Astrocyte (in vitro differentiated cells and primary cell): ENCODE measurements at regions not wholly inside any gene's neighbourhood (a gene's known extent, or its start where the extent isn't known, plus 50 kb on each side); places are given as distances from the start of the nearest gene placed in this dataset.

ENCODE experiments used
- DNase-seq: peaks from one replicate; pipeline ENCODE4 v3.0.0-alpha.2; 2010; ENCODE audit warnings: low read depth
- FAIRE-seq: peaks from 2 replicates; lab custom pipeline; 2011; peaks lifted over from hg19 to GRCh38; lab: Jason Lieb, UNC
- H2AFZ ChIP-seq: 2 replicates; pipeline ENCODE4 v1.6.0; 2012; ENCODE audit warnings: low read depth, low read length, inconsistent platforms
- H3K27ac ChIP-seq: 2 replicates; pipeline ENCODE4 v1.5.1; 2011; ENCODE audit warnings: low read depth, low read length, inconsistent platforms
- H3K27me3 ChIP-seq: 2 replicates; pipeline ENCODE4 v1.6.0; 2011; ENCODE audit warnings: low read length, inconsistent platforms; ENCODE audit not compliant: insufficient read depth
- H3K36me3 ChIP-seq: 2 replicates; pipeline ENCODE4 v1.5.1; 2011; ENCODE audit warnings: low read length, inconsistent platforms; ENCODE audit not compliant: insufficient read depth
- H3K4me1 ChIP-seq: 2 replicates; pipeline ENCODE4 v1.5.1; 2011; ENCODE audit warnings: low read length, inconsistent platforms; ENCODE audit not compliant: insufficient read depth
- H3K4me2 ChIP-seq: 2 replicates; pipeline ENCODE4 v1.6.0; 2012; ENCODE audit warnings: low read length, inconsistent platforms
- H3K4me3 ChIP-seq: 2 replicates; pipeline ENCODE4 v1.5.1; 2011; ENCODE audit warnings: low read depth, mild to moderate bottlenecking, low read length, inconsistent platforms; ENCODE audit not compliant: insufficient read depth
- H3K79me2 ChIP-seq: 2 replicates; pipeline ENCODE4 v1.6.0; 2012; ENCODE audit warnings: mild to moderate bottlenecking, low read length, inconsistent platforms; ENCODE audit not compliant: insufficient read depth
- H3K9ac ChIP-seq: 2 replicates; pipeline ENCODE4 v1.6.0; 2012; ENCODE audit warnings: mild to moderate bottlenecking, low read length, inconsistent platforms
- H3K9me3 ChIP-seq: 2 replicates; pipeline ENCODE4 v1.5.1; 2012; ENCODE audit warnings: low read depth, mild to moderate bottlenecking, low read length, inconsistent platforms; ENCODE audit not compliant: insufficient read depth
- H4K20me1 ChIP-seq: 2 replicates; pipeline ENCODE4 v1.6.0; 2012; ENCODE audit warnings: low read length, inconsistent platforms; ENCODE audit not compliant: insufficient read depth
- H3K27ac Mint-ChIP-seq: one replicate; pipeline ENCODE4 v1.8.0; 2021; ENCODE audit warnings: mild to moderate bottlenecking, mixed read lengths; ENCODE audit not compliant: unreplicated experiment
- H3K27me3 Mint-ChIP-seq: one replicate; pipeline ENCODE4 v1.8.0; 2021; ENCODE audit warnings: low read depth, mixed read lengths; ENCODE audit not compliant: unreplicated experiment
- H3K36me3 Mint-ChIP-seq: one replicate; pipeline ENCODE4 v1.8.0; 2021; ENCODE audit warnings: low read depth, mixed read lengths; ENCODE audit not compliant: unreplicated experiment
- H3K4me1 Mint-ChIP-seq: one replicate; pipeline ENCODE4 v1.8.0; 2021; ENCODE audit warnings: low read depth, mixed read lengths; ENCODE audit not compliant: unreplicated experiment
- H3K4me3 Mint-ChIP-seq: one replicate; pipeline ENCODE4 v1.8.0; 2021; ENCODE audit warnings: mild to moderate bottlenecking, moderate library complexity, mixed read lengths; ENCODE audit not compliant: unreplicated experiment
- H3K9me3 Mint-ChIP-seq: one replicate; pipeline ENCODE4 v1.8.0; 2021; ENCODE audit warnings: mild to moderate bottlenecking, mixed read lengths; ENCODE audit not compliant: unreplicated experiment
- CTCF ChIP-seq: IDR thresholded peaks from 2 replicates; pipeline ENCODE4 v1.5.1; 2011; ENCODE audit warnings: low read depth, mild to moderate bottlenecking, inconsistent platforms, low read length, moderate library complexity; ENCODE audit not compliant: insufficient read depth
- EZH2 ChIP-seq: IDR thresholded peaks from 2 replicates; pipeline ENCODE4 v1.6.1; 2012; ENCODE audit warnings: mild to moderate bottlenecking, low read length, inconsistent platforms; ENCODE audit not compliant: insufficient read depth

GRCh38 chr3:83230376-83230775 lies 1468.9 kb upstream of the GBE1 start:
- Histone ChIP-seq H3K9ac (no peak overlapping the region), H3K79me2 (no peaks in the 10 kb centered on the region), H3K4me2 (no peak overlapping the region), H3K4me3 (no peak overlapping the region), H3K27ac (no peak overlapping the region), H3K27me3 (no peaks in the 10 kb centered on the region), H3K36me3 (no peaks in the 10 kb centered on the region), H2AFZ (no peak overlapping the region), H3K9me3 (no peaks in the 10 kb centered on the region), H4K20me1 (no peaks in the 10 kb centered on the region), H3K4me1 (no peaks in the 10 kb centered on the region)
- DNase-seq (no peak), FAIRE-seq (no peak)
- H3K9me3 Mint-ChIP-seq = no peaks in the 10 kb centered on the region
- no peaks in the 10 kb centered on the region for H3K27me3 Mint-ChIP-seq
- H3K4me1 Mint-ChIP-seq = no peaks in the 10 kb centered on the region
- H3K36me3 Mint-ChIP-seq = no peaks in the 10 kb centered on the region
- H3K27ac Mint-ChIP-seq = no peak overlapping the region
- TF ChIP-seq EZH2 (no peak), CTCF (no peak)
- H3K4me3 Mint-ChIP-seq = no peak overlapping the region

- Histone ChIP-seq H3K4me3 (no peak overlapping the region), H3K79me2 (no peaks in the 10 kb centered on the region), H3K9me3 (no peaks in the 10 kb centered on the region), H4K20me1 (no peaks in the 10 kb centered on the region), H2AFZ (no peak overlapping the region), H3K4me2 (no peak overlapping the region), H3K4me1 (no peaks in the 10 kb centered on the region), H3K27me3 (no peaks in the 10 kb centered on the region), H3K9ac (no peak overlapping the region), H3K36me3 (no peaks in the 10 kb centered on the region), H3K27ac (no peak overlapping the region)
- H3K27ac Mint-ChIP-seq = no peak overlapping the region
- H3K4me1 Mint-ChIP-seq = peaks cover 4% of the 10 kb centered on the region
- TF ChIP-seq CTCF = no peak
- no peak for TF ChIP-seq EZH2
- DNase-seq (peak; percentile 61), FAIRE-seq (no peak)
- H3K9me3 Mint-ChIP-seq = no peaks in the 10 kb centered on the region
- H3K4me3 Mint-ChIP-seq = no peak overlapping the region
- H3K36me3 Mint-ChIP-seq = no peaks in the 10 kb centered on the region
- H3K27me3 Mint-ChIP-seq = no peaks in the 10 kb centered on the region
These were observed 1465.3 kb upstream of the GBE1 start for GRCh38 chr3:83226751-83227150.

- Histone ChIP-seq H3K4me3 (no peak overlapping the region), H3K4me1 (no peaks in the 10 kb centered on the region), H3K36me3 (no peaks in the 10 kb centered on the region), H3K9me3 (no peaks in the 10 kb centered on the region), H3K27ac (no peak overlapping the region), H3K27me3 (no peaks in the 10 kb centered on the region), H2AFZ (no peak overlapping the region), H4K20me1 (no peaks in the 10 kb centered on the region), H3K4me2 (peak overlapping the region; percentile 32), H3K9ac (no peak overlapping the region), H3K79me2 (no peaks in the 10 kb centered on the region)
- no peaks in the 10 kb centered on the region for H3K27me3 Mint-ChIP-seq
- H3K27ac Mint-ChIP-seq = no peak overlapping the region
- no peaks in the 10 kb centered on the region for H3K36me3 Mint-ChIP-seq
- H3K9me3 Mint-ChIP-seq = no peaks in the 10 kb centered on the region
- FAIRE-seq (no peak), DNase-seq (peak; percentile 84)
- peaks cover 4% of the 10 kb centered on the region for H3K4me1 Mint-ChIP-seq
- no peak for TF ChIP-seq CTCF
- no peak for TF ChIP-seq EZH2
- no peak overlapping the region for H3K4me3 Mint-ChIP-seq
These were observed 1462.8 kb upstream of the GBE1 start for GRCh38 chr3:83224101-83224868.
